ENCODE measurements at regions not wholly inside any gene's neighbourhood (a gene's known extent, or its start where the extent isn't known, plus 50 kb on each side); places are given as distances from the start of the nearest gene placed in this dataset.

DNA sequence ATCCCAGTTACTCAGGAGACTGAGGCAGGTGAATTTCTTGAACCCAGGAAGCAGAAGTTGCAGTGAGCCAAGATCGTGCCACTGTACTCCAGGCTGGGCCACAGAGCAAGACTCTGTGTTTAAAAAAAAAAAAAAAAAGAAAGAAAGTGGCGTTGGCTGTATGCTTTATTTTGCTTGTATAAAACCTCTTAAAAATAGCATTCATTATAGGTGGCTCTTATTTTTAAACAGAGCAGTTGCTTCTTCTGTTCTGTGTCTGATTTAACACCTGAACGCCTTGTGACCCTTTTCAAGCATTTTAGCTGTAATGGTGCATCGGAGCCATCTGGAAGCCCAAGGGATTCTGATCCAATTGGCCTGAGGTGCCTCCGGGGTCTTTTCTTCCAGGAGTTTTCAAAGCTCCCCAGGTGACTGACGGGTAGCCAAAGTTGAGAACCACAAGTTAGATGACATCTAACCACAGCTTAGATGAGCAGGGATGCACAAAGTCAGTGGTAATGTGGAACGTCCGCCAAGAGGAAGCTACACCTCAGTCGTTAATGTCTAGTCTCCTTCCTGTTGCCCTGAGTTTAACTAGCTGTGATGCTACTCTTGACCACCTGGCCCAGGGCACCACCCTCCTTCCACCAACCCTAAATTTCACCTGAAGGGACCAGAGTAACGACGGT, 274.6 kb upstream of the KLF6 start:
- TF ChIP-seq EZH2 (IDR thresholded peaks at IDR 0.05; ENCODE audit: borderline replicate concordance, insufficient read depth, low read depth, low read length, poor library complexity, severe bottlenecking) = no peak
- TF ChIP-seq, protein P1, sequence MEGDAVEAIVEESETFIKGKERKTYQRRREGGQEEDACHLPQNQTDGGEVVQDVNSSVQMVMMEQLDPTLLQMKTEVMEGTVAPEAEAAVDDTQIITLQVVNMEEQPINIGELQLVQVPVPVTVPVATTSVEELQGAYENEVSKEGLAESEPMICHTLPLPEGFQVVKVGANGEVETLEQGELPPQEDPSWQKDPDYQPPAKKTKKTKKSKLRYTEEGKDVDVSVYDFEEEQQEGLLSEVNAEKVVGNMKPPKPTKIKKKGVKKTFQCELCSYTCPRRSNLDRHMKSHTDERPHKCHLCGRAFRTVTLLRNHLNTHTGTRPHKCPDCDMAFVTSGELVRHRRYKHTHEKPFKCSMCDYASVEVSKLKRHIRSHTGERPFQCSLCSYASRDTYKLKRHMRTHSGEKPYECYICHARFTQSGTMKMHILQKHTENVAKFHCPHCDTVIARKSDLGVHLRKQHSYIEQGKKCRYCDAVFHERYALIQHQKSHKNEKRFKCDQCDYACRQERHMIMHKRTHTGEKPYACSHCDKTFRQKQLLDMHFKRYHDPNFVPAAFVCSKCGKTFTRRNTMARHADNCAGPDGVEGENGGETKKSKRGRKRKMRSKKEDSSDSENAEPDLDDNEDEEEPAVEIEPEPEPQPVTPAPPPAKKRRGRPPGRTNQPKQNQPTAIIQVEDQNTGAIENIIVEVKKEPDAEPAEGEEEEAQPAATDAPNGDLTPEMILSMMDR (IDR thresholded peaks at IDR 0.05) = no peak

Measured in B cell (primary cell).